Peyer's patch (tissue), 4 donors: ENCODE measurements at regions not wholly inside any gene's neighbourhood (a gene's known extent, or its start where the extent isn't known, plus 50 kb on each side); places are given as distances from the start of the nearest gene placed in this dataset.

ENCODE experiments used
- DNase-seq, 3 donors: peaks; one replicate each; pipeline ENCODE4 v3.0.0-alpha.2; 2017 to 2019
- H3K27ac ChIP-seq, 4 donors: fragments of 200-600 bp; sonication (generic); one replicate each; pipeline ENCODE4 v1.5.1; 2016 to 2019
- H3K27me3 ChIP-seq, 2 donors: fragments of 200-600 bp; sonication (generic); one replicate each; pipeline ENCODE4 v1.5.1; 2019
- H3K36me3 ChIP-seq, 3 donors: fragments of 200-600 bp; sonication (generic); one replicate each; pipeline ENCODE4 v1.5.1; 2016 to 2019
- H3K4me1 ChIP-seq, 4 donors: fragments of 200-600 bp; sonication (generic); one replicate each; pipeline ENCODE4 v1.5.1; 2016 to 2019
- H3K4me3 ChIP-seq, 4 donors: fragments of 200-600 bp; sonication (generic); 1 replicate in 3 of 4; 2 replicates in 1 of 4; pipeline ENCODE4 v1.5.1; 2016 to 2019; ENCODE audit warnings: mild to moderate bottlenecking in 1 of 4
- H3K9me3 ChIP-seq, 4 donors: fragments of 200-600 bp; sonication (generic); one replicate each; pipeline ENCODE4 v1.5.1; 2016 to 2019; ENCODE audit warnings: mild to moderate bottlenecking in 1 of 4
- POLR2A ChIP-seq, 2 donors: fragments of 450-650 bp; IDR thresholded peaks; one replicate each; pipeline ENCODE4 v1.5.1; 2017; ENCODE audit warnings: antibody characterized with exemption in 2 of 2, mild to moderate bottlenecking in 2 of 2, moderate library complexity in 2 of 2
- TF ChIP-seq, protein P1 (sequence below), 6 experiments: fragments of 450-650 bp in 4 of 6; fragments of 200-600 bp in 2 of 6; sonication (generic) in 1 of 6; IDR thresholded peaks; one replicate each; pipeline ENCODE4 v1.5.1; 2017 to 2019; ENCODE audit warnings: antibody characterized with exemption in 6 of 6, mild to moderate bottlenecking in 3 of 6, moderate library complexity in 1 of 6

DNA sequence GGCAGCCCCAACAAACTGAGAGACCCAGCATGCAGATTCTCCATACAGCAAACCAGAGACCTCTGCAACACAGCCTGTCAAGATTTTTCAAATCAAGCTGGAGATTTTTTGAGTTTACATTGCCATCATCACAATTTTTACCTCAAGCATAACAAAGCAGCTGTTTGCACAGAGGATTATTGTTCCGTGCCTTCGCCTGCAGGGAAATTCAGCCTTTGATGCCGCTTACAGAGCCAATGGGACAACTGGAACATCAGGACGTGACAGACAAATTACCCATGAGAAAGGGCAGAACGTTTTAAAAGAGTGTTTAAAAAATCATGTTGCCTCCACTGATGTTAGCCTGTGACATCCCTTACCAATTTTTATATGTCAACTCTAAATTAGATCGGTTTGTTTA lies 363.7 kb downstream of the FBXW7 start:
- Histone ChIP-seq H3K27me3 (no peaks in the 10 kb centered on the region), H3K9me3 (no peaks in the 10 kb centered on the region), H3K4me3 (no peak overlapping the region), H3K36me3 (no peaks in the 10 kb centered on the region), H3K27ac (no peak overlapping the region), H3K4me1 (no peaks in the 10 kb centered on the region)
- TF ChIP-seq, protein P1, sequence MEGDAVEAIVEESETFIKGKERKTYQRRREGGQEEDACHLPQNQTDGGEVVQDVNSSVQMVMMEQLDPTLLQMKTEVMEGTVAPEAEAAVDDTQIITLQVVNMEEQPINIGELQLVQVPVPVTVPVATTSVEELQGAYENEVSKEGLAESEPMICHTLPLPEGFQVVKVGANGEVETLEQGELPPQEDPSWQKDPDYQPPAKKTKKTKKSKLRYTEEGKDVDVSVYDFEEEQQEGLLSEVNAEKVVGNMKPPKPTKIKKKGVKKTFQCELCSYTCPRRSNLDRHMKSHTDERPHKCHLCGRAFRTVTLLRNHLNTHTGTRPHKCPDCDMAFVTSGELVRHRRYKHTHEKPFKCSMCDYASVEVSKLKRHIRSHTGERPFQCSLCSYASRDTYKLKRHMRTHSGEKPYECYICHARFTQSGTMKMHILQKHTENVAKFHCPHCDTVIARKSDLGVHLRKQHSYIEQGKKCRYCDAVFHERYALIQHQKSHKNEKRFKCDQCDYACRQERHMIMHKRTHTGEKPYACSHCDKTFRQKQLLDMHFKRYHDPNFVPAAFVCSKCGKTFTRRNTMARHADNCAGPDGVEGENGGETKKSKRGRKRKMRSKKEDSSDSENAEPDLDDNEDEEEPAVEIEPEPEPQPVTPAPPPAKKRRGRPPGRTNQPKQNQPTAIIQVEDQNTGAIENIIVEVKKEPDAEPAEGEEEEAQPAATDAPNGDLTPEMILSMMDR (IDR thresholded peaks at IDR 0.05): no peak
- DNase-seq: no peak

DNA sequence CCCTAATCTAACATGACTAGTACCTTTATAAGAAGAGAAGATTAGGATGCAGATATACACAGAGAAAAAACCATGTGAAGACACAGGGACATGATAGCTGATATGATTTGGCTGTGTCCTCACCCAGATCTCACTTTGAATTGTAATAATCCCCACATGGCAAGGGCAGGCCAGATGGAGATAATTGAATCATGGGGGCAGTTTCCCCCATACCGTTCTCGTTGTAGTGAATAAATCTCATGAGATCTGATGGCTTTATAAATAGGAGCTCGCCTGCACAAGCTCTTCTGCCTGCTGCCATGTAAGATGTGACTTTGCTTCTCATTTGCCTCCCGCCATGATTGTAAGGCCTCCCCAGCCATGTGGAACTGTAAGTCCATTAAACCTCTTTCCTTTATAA lies 364.3 kb downstream of the FBXW7 start:
- no peaks in the 10 kb centered on the region for H3K27me3 ChIP-seq
- no peak overlapping the region for H3K27ac ChIP-seq
- no peak overlapping the region for H3K4me3 ChIP-seq
- H3K4me1 ChIP-seq: no peaks in the 10 kb centered on the region
- no peaks in the 10 kb centered on the region for H3K9me3 ChIP-seq
- no peaks in the 10 kb centered on the region for H3K36me3 ChIP-seq
- no peak for DNase-seq
- no peak for TF ChIP-seq POLR2A (IDR thresholded peaks at IDR 0.05)
- TF ChIP-seq, protein P1 (IDR thresholded peaks at IDR 0.05): no peak

GRCh38 chr4:152169683-152170082 lies 366.2 kb downstream of the FBXW7 start:
- no peak for DNase-seq
- TF ChIP-seq, protein P1 (IDR thresholded peaks at IDR 0.05): no peak
- no peak for TF ChIP-seq POLR2A (IDR thresholded peaks at IDR 0.05)
- Histone ChIP-seq H3K36me3 (no peaks in the 10 kb centered on the region), H3K9me3 (no peaks in the 10 kb centered on the region), H3K27me3 (no peaks in the 10 kb centered on the region), H3K27ac (no peak overlapping the region), H3K4me1 (no peaks in the 10 kb centered on the region), H3K4me3 (no peak overlapping the region)

DNA sequence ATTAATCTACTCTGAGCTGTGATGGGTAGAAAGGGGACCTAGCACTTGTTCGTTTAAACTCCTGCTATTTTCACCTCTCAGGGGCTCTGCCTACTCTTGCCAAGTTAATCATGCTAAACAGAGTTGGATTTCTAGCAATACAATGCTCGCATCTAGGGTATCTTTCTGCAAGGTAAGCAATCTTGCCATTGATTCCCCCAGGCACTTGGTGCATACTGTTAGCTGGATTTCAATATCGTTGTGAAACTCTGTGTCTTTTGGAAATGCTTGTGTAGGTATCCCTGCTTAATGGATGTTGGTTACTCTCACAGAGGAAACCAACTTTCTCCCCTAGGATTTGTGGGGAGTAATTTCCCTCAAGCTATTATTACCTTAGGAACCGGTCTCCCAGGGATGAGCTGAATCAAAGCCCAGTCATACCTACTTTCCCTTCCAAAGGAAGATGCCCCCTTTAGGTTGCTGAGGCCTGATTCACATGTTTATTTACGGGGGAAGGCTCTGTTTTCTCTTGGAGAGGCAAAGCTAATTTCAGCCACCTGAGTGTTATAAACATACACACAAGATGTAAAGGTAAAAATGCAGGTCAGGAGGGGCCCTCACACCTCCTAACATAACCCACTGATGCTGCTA lies 366.8 kb downstream of the FBXW7 start:
- TF ChIP-seq, protein P1 (IDR thresholded peaks at IDR 0.05): no peak
- no peak for TF ChIP-seq POLR2A (IDR thresholded peaks at IDR 0.05)

GRCh38 chr4:152166567-152166966 lies 369.3 kb downstream of the FBXW7 start:
- TF ChIP-seq POLR2A (IDR thresholded peaks at IDR 0.05): no peak
- TF ChIP-seq, protein P1 (IDR thresholded peaks at IDR 0.05): no peak
- no peak overlapping the region for H3K27ac ChIP-seq
- no peak overlapping the region for H3K4me3 ChIP-seq
- no peaks in the 10 kb centered on the region for H3K4me1 ChIP-seq
- no peaks in the 10 kb centered on the region for H3K36me3 ChIP-seq
- no peak for DNase-seq
- H3K9me3 ChIP-seq: no peaks in the 10 kb centered on the region
- no peaks in the 10 kb centered on the region for H3K27me3 ChIP-seq

More for the DNA sequence above, 366.8 kb downstream of the FBXW7 start:
- H3K4me3 ChIP-seq: no peak overlapping the region
- H3K4me1 ChIP-seq: no peaks in the 10 kb centered on the region
- no peak overlapping the region for H3K27ac ChIP-seq
- no peak for DNase-seq
- no peaks in the 10 kb centered on the region for H3K36me3 ChIP-seq
- no peaks in the 10 kb centered on the region for H3K27me3 ChIP-seq
- H3K9me3 ChIP-seq: no peaks in the 10 kb centered on the region

GRCh38 chr4:152165846-152166245 lies 370.0 kb downstream of the FBXW7 start:
- Histone ChIP-seq H3K36me3 (no peaks in the 10 kb centered on the region), H3K27ac (no peak overlapping the region), H3K27me3 (no peaks in the 10 kb centered on the region), H3K9me3 (no peaks in the 10 kb centered on the region), H3K4me1 (no peaks in the 10 kb centered on the region), H3K4me3 (no peak overlapping the region)
- no peak for DNase-seq
- TF ChIP-seq POLR2A (IDR thresholded peaks at IDR 0.05): no peak
- TF ChIP-seq, protein P1 (IDR thresholded peaks at IDR 0.05): no peak
